ENCODE measurements at regions not wholly inside any gene's neighbourhood (a gene's known extent, or its start where the extent isn't known, plus 50 kb on each side); places are given as distances from the start of the nearest gene placed in this dataset.

DNA sequence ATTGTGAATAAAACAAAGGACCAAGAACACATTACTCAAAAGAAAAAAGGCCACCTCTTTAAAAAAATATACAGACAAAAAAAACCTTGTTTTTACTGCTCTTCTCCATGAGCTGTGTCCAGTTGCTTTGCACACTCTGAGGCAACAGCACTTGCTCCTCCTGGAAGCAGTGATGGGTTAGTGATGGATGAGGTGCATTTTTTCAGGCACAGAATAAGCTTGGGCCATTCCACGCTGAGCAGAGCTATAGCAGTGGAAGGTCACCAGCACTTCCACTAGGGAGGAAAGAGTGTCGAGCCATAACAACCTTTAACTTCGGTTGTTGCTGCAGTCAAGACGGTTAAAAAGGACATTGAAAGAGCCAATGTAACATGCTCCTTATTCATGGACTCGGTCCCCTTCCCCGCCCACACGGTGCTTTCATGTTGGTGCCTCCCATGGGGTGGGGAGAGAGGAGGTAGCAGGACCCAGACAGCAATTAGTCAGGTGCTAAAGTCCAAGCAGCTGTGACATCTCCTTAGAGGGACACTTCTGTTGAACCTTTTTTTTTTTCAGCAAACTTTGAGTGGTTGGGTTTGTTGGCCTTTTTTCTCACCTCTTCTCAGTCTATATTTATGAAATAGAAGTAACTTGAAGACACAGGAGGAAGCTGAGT lies 136.5 kb upstream of the ADARB2 start:
- no peaks in the 10 kb centered on the region for H3K9me3 ChIP-seq (ENCODE audit: insufficient read depth, low read length)
- no peaks in the 10 kb centered on the region for H3K27me3 ChIP-seq (ENCODE audit: low read length)
- no peak overlapping the region for H2AFZ ChIP-seq (ENCODE audit: low read depth, low read length, severe bottlenecking)
- no peak overlapping the region for H3K9ac ChIP-seq (ENCODE audit: low read length)
- no peaks in the 10 kb centered on the region for H3K9me2 ChIP-seq (replicated peaks; ENCODE audit: insufficient read depth, low read length)
- no peak overlapping the region for H3K27ac ChIP-seq (ENCODE audit: low read depth, low read length)
- H3K4me3 ChIP-seq (ENCODE audit: insufficient read depth, low read length, poor library complexity, severe bottlenecking): no peak overlapping the region
- no peaks in the 10 kb centered on the region for H3F3A ChIP-seq (ENCODE audit: insufficient read depth)
- H4K20me1 ChIP-seq (ENCODE audit: low read depth, low read length): no peaks in the 10 kb centered on the region
- no peak for TF ChIP-seq EZH2phosphoT487 (conservative IDR thresholded peaks at IDR 0.05; ENCODE audit: low read length)
- TF ChIP-seq, protein P1, sequence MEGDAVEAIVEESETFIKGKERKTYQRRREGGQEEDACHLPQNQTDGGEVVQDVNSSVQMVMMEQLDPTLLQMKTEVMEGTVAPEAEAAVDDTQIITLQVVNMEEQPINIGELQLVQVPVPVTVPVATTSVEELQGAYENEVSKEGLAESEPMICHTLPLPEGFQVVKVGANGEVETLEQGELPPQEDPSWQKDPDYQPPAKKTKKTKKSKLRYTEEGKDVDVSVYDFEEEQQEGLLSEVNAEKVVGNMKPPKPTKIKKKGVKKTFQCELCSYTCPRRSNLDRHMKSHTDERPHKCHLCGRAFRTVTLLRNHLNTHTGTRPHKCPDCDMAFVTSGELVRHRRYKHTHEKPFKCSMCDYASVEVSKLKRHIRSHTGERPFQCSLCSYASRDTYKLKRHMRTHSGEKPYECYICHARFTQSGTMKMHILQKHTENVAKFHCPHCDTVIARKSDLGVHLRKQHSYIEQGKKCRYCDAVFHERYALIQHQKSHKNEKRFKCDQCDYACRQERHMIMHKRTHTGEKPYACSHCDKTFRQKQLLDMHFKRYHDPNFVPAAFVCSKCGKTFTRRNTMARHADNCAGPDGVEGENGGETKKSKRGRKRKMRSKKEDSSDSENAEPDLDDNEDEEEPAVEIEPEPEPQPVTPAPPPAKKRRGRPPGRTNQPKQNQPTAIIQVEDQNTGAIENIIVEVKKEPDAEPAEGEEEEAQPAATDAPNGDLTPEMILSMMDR (IDR thresholded peaks at IDR 0.05; ENCODE audit: insufficient read depth, low read length, poor library complexity, severe bottlenecking): no peak
- H3K36me3 ChIP-seq (ENCODE audit: low read length): no peaks in the 10 kb centered on the region
- no peak overlapping the region for H3K4me2 ChIP-seq (ENCODE audit: low read depth, low read length, poor library complexity, severe bottlenecking)
- no peaks in the 10 kb centered on the region for H3K79me2 ChIP-seq (ENCODE audit: insufficient read depth, low read length)

DNA sequence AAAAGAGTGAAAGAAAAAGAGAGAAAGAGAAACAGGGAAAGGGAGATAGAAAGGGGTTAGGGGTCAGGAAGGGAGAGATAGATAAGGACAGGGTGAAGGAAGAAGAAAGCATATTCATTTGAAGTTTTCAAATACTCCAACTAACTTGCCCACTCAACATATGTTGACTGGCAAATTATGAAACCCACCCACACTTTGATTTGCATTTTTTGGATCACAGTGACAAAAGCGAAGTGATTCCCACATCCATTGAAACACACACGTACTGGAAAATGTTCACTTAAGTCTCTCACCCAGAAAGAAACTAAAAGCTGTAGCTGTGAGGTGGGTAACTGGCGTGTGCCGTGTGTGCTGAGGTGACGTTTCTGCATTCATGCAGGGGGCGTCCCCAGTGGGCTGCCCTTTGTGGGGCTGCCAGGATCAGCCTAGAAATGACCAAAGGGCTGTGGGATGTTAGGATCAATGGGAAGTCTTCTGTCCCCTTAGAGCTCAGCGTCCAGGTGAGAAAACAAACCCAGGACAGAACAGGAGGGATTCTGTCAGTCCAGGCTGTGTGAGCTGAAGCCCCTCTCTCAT lies 134.9 kb upstream of the ADARB2 start:
- no peaks in the 10 kb centered on the region for H3F3A ChIP-seq (ENCODE audit: insufficient read depth)
- no peaks in the 10 kb centered on the region for H3K27me3 ChIP-seq (ENCODE audit: low read length)
- H4K20me1 ChIP-seq (ENCODE audit: low read depth, low read length): no peaks in the 10 kb centered on the region
- H2AFZ ChIP-seq (ENCODE audit: low read depth, low read length, severe bottlenecking): no peak overlapping the region
- no peak overlapping the region for H3K9ac ChIP-seq (ENCODE audit: low read length)
- H3K9me3 ChIP-seq (ENCODE audit: insufficient read depth, low read length): no peaks in the 10 kb centered on the region
- H3K4me2 ChIP-seq (ENCODE audit: low read depth, low read length, poor library complexity, severe bottlenecking): no peak overlapping the region
- H3K27ac ChIP-seq (ENCODE audit: low read depth, low read length): no peak overlapping the region
- no peaks in the 10 kb centered on the region for H3K79me2 ChIP-seq (ENCODE audit: insufficient read depth, low read length)
- H3K4me3 ChIP-seq (ENCODE audit: insufficient read depth, low read length, poor library complexity, severe bottlenecking): no peak overlapping the region
- TF ChIP-seq, protein P1 (IDR thresholded peaks at IDR 0.05; ENCODE audit: insufficient read depth, low read length, poor library complexity, severe bottlenecking): no peak
- no peaks in the 10 kb centered on the region for H3K9me2 ChIP-seq (replicated peaks; ENCODE audit: insufficient read depth, low read length)
- H3K36me3 ChIP-seq (ENCODE audit: low read length): no peaks in the 10 kb centered on the region

DNA sequence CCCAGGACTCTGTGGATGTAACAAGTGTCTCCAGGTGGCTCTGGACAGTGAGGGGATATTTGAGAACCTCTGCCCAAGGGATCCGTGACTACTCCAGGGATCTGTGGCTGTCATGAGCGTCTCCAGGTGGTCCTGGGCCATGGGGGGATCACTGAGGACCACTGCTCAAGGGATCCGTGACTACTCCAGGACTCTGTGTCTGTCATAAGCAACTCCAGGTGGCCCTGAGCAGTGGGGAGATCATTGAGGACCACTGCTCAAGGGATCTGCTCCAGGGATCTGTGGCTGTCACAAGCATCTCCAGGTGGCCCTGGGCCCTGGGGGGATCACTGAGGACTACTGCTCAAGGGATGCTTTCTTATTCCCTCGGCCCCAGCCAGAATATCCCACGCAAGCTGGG lies 133.2 kb upstream of the ADARB2 start:
- Histone ChIP-seq H3K79me2 (ENCODE audit: insufficient read depth, low read length) (no peaks in the 10 kb centered on the region), H3F3A (ENCODE audit: insufficient read depth) (no peaks in the 10 kb centered on the region), H3K27ac (ENCODE audit: low read depth, low read length) (no peak overlapping the region), H3K9ac (ENCODE audit: low read length) (no peak overlapping the region), H3K9me2 (replicated peaks; ENCODE audit: insufficient read depth, low read length) (no peaks in the 10 kb centered on the region), H3K4me2 (ENCODE audit: low read depth, low read length, poor library complexity, severe bottlenecking) (no peak overlapping the region), H3K9me3 (ENCODE audit: insufficient read depth, low read length) (no peaks in the 10 kb centered on the region), H3K36me3 (ENCODE audit: low read length) (no peaks in the 10 kb centered on the region), H3K4me3 (ENCODE audit: insufficient read depth, low read length, poor library complexity, severe bottlenecking) (no peak overlapping the region), H2AFZ (ENCODE audit: low read depth, low read length, severe bottlenecking) (no peak overlapping the region), H4K20me1 (ENCODE audit: low read depth, low read length) (no peaks in the 10 kb centered on the region), H3K27me3 (ENCODE audit: low read length) (no peaks in the 10 kb centered on the region)
- TF ChIP-seq, protein P1 (IDR thresholded peaks at IDR 0.05; ENCODE audit: insufficient read depth, low read length, poor library complexity, severe bottlenecking): no peak
- no peak for TF ChIP-seq EZH2phosphoT487 (conservative IDR thresholded peaks at IDR 0.05; ENCODE audit: low read length)

Measured in SU-DHL-6 (cell line).